ENCODE measurements at regions not wholly inside any gene's neighbourhood (a gene's known extent, or its start where the extent isn't known, plus 50 kb on each side); places are given as distances from the start of the nearest gene placed in this dataset.

DNA sequence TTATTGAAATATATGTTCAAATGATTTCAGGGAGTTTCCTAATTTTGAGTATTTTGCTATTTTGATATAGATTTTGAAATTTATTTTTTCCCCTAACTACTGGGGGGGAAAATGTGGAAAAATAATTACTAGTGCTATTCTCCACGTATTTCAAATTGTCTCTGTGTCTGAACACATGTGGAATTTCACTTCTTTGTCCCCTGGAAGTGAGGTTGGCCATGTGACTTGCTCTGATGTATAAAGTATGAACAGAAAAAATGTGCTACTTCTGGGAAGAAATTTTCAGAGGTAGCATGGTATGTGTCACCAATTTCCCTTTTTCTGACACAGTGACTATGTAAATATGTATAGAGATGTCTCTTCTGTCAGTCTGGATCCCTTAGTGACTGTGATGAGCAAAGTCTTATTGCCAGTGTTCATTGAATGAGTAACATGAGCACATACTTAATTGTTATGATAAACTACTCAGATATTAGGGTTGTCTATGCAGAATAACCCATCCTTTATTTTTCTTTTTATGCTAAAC, 215.4 kb upstream of the CCN2 start:
- TF ChIP-seq, protein P1, sequence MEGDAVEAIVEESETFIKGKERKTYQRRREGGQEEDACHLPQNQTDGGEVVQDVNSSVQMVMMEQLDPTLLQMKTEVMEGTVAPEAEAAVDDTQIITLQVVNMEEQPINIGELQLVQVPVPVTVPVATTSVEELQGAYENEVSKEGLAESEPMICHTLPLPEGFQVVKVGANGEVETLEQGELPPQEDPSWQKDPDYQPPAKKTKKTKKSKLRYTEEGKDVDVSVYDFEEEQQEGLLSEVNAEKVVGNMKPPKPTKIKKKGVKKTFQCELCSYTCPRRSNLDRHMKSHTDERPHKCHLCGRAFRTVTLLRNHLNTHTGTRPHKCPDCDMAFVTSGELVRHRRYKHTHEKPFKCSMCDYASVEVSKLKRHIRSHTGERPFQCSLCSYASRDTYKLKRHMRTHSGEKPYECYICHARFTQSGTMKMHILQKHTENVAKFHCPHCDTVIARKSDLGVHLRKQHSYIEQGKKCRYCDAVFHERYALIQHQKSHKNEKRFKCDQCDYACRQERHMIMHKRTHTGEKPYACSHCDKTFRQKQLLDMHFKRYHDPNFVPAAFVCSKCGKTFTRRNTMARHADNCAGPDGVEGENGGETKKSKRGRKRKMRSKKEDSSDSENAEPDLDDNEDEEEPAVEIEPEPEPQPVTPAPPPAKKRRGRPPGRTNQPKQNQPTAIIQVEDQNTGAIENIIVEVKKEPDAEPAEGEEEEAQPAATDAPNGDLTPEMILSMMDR (IDR thresholded peaks at IDR 0.05; ENCODE audit: unreplicated experiment): no peak
- intact Hi-C loops (cut with micrococcal nuclease): no loop called here
- H3K4me3 Mint-ChIP-seq (ENCODE audit: unreplicated experiment): no peak overlapping the region
- DNase-seq (ENCODE audit: unreplicated experiment): no peak
- no peaks in the 10 kb centered on the region for H3K36me3 Mint-ChIP-seq (ENCODE audit: insufficient read depth, unreplicated experiment)
- no peaks in the 10 kb centered on the region for H3K4me1 Mint-ChIP-seq (ENCODE audit: insufficient read depth, unreplicated experiment)
- no peaks in the 10 kb centered on the region for H3K27me3 Mint-ChIP-seq (ENCODE audit: insufficient read depth, unreplicated experiment)
- H3K9me3 Mint-ChIP-seq (ENCODE audit: unreplicated experiment): no peaks in the 10 kb centered on the region
- no TSS peak for BruUV-seq (replicated peaks)
- POLR2A ChIA-PET: no interaction called here
- CTCF ChIA-PET: interaction anchor here (0.6 to 1.2 kb wide), 2 partner anchors 13 to 43 kb away, joined by 5 to 8 read pairs; no protein-coding TSS in a partner anchor
- H3K27ac Mint-ChIP-seq (ENCODE audit: low read depth, unreplicated experiment): no peak overlapping the region

DNA sequence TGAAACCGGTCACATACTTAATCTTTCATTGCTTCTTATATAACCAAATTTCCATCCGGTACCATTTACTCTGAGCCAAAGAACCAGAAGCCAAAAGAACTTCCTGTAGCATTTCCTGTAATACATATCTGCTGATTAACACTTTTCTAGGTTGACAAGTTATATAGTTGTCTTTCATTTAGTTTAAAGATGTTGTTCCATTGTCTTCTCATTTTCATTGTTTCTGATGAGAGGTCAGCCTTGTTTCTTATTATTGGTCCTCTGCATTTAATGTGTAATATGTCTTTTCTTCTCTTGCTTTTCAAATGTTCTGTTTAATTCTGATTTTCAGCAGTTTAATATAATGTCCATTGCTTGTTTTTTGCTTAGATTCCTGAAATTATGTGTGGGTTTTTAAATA, 214.5 kb upstream of the CCN2 start:
- ChIA-PET CTCF (interaction anchor here (1.8 kb wide), 1 partner anchor 114 kb away, joined by 4 read pairs; no protein-coding TSS in a partner anchor), POLR2A (interaction anchor here (0.6 kb wide), 1 partner anchor 23 kb away, joined by 3 read pairs; no protein-coding TSS in a partner anchor)
- H3K27me3 Mint-ChIP-seq (ENCODE audit: insufficient read depth, unreplicated experiment): no peaks in the 10 kb centered on the region
- H3K4me1 Mint-ChIP-seq (ENCODE audit: insufficient read depth, unreplicated experiment): no peaks in the 10 kb centered on the region
- DNase-seq (ENCODE audit: unreplicated experiment): no peak
- H3K4me3 Mint-ChIP-seq (ENCODE audit: unreplicated experiment): no peak overlapping the region
- no peaks in the 10 kb centered on the region for H3K36me3 Mint-ChIP-seq (ENCODE audit: insufficient read depth, unreplicated experiment)
- intact Hi-C loops (cut with micrococcal nuclease): no loop called here
- no peaks in the 10 kb centered on the region for H3K9me3 Mint-ChIP-seq (ENCODE audit: unreplicated experiment)
- BruUV-seq (replicated peaks): no TSS peak
- TF ChIP-seq, protein P1 (IDR thresholded peaks at IDR 0.05; ENCODE audit: unreplicated experiment): no peak
- H3K27ac Mint-ChIP-seq (ENCODE audit: low read depth, unreplicated experiment): no peak overlapping the region

DNA sequence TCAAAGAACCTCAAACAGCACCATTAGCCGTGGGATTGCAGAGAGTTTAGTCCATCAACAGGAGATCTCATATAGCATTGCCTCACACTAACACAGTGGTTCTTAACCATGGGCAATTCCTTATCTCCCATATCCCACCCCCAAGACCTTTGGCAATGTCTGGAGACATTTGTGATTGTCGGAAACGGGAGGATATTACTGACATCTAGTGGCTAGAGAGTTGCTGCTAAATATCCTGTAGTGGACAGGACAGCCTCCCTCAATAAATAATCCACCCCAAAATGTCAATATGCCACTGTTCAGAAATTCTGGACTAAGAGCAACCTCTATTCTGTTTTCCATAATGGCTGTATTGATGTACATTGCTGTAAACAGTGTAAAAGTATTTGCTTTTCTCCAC, 210.1 kb upstream of the CCN2 start:
- no peak overlapping the region for H3K4me3 Mint-ChIP-seq (ENCODE audit: unreplicated experiment)
- H3K36me3 Mint-ChIP-seq (ENCODE audit: insufficient read depth, unreplicated experiment): no peaks in the 10 kb centered on the region
- intact Hi-C loops (cut with micrococcal nuclease): loop anchor here (1.0 to 2.0 kb wide), 4 partner anchors 58 to 236 kb away; no protein-coding TSS in a partner anchor
- H3K9me3 Mint-ChIP-seq (ENCODE audit: unreplicated experiment): no peaks in the 10 kb centered on the region
- H3K4me1 Mint-ChIP-seq (ENCODE audit: insufficient read depth, unreplicated experiment): no peaks in the 10 kb centered on the region
- H3K27me3 Mint-ChIP-seq (ENCODE audit: insufficient read depth, unreplicated experiment): no peaks in the 10 kb centered on the region
- POLR2A ChIA-PET: interaction anchor here (0.6 kb wide), 2 partner anchors 175 to 207 kb away, joined by 3 read pairs; no protein-coding TSS in a partner anchor
- DNase-seq (ENCODE audit: unreplicated experiment): peak; percentile 51
- H3K27ac Mint-ChIP-seq (ENCODE audit: low read depth, unreplicated experiment): no peak overlapping the region
- TF ChIP-seq, protein P1 (IDR thresholded peaks at IDR 0.05; ENCODE audit: unreplicated experiment): peak; percentile 57
- BruUV-seq (replicated peaks): no TSS peak
- CTCF ChIA-PET: interaction anchor here (0.6 to 3.9 kb wide), 13 partner anchors 10 to 244 kb away, joined by 3 to 42 read pairs (median 4); no protein-coding TSS in a partner anchor

DNA sequence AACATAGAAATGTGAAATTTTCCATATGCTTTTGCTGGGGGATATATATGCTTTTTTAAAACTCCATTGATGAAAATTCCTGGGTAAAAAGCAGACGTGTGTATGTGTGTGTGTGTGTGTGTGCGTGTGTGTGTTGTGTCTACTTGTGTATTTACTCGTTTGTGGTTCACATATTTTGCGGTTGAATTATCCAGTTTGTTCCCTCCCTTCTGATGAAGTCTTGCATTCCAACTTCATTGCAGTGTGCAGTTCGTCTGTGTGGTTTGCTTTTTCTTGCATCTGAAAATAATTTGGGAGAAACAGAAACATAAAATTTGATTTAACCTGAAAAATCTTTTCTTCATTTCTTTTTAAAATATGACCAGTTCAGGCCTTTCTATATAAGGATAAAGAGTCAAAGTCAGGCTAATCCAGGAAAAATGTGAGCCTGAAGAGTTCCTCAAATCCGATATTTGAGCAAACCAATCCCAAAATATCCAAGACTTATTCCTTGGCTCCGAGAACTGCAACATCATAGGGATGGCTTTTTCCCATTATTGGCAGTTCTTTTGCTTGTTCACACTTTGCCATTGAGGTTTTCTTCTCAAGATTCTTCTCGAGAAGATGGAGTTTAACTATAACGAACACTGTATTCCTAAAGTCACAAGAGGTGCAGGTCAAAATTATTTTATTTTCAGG, 202.2 kb upstream of the CCN2 start:
- intact Hi-C loops (cut with micrococcal nuclease): no loop called here
- H3K4me3 Mint-ChIP-seq (ENCODE audit: unreplicated experiment): no peak overlapping the region
- POLR2A ChIA-PET: no interaction called here

More for the DNA sequence above, 202.2 kb upstream of the CCN2 start:
- no TSS peak for BruUV-seq (replicated peaks)
- Mint-ChIP-seq H3K27ac (ENCODE audit: low read depth, unreplicated experiment) (no peak overlapping the region), H3K36me3 (ENCODE audit: insufficient read depth, unreplicated experiment) (no peaks in the 10 kb centered on the region), H3K27me3 (ENCODE audit: insufficient read depth, unreplicated experiment) (no peaks in the 10 kb centered on the region), H3K4me1 (ENCODE audit: insufficient read depth, unreplicated experiment) (no peaks in the 10 kb centered on the region), H3K9me3 (ENCODE audit: unreplicated experiment) (no peaks in the 10 kb centered on the region)
- CTCF ChIA-PET: no interaction called here
- TF ChIP-seq, protein P1 (IDR thresholded peaks at IDR 0.05; ENCODE audit: unreplicated experiment): no peak
- DNase-seq (ENCODE audit: unreplicated experiment): no peak
